GM18870 (cell line): ENCODE measurements at regions not wholly inside any gene's neighbourhood (a gene's known extent, or its start where the extent isn't known, plus 50 kb on each side); places are given as distances from the start of the nearest gene placed in this dataset.

Experiments
- ATAC-seq: cut with Tn5 transposase; IDR thresholded peaks from one replicate; pipeline ENCODE4 v1.9.1; 2021; ENCODE audit warnings: moderate library complexity; ENCODE audit not compliant: unreplicated experiment

DNA sequence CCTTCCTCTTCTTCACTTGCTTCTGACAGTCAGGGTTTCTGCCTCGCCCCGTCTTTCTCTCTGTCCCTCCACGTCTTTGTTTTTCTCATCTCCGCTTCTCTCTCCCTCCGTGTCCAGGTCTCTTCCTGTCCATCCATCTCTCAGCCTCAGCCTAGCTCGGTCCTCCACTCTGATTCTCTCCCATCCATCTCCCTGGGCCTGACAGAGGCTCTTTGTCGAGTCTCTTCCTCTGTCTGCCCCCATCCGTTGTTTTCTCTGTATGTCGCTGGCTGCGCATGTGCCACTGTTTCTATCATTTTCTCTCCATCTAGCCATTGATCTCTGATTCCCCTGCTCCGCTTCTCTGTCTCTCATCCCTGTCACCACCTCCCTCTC, 328.9 kb upstream of the TBX3 start:
- no peak for ATAC-seq

DNA sequence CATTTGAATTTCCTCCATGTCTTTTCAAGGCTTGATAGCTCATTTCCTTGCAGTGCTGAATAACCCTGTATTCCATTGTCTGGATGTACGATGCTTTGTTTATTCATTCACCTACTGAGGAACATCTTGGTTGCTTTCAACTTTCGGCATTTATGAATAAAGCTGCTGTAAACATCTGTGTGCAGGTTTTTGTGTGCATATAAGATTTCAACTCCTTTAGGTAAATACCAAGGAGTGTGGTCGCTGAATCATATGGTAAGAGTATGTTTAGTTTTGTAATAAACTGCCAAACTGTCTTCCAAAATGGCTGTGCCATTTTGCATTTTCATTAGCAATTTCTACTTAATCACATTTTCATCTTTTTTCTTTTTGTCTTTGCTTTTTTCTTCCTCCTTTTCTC, 327.7 kb upstream of the TBX3 start:
- no peak for ATAC-seq

DNA sequence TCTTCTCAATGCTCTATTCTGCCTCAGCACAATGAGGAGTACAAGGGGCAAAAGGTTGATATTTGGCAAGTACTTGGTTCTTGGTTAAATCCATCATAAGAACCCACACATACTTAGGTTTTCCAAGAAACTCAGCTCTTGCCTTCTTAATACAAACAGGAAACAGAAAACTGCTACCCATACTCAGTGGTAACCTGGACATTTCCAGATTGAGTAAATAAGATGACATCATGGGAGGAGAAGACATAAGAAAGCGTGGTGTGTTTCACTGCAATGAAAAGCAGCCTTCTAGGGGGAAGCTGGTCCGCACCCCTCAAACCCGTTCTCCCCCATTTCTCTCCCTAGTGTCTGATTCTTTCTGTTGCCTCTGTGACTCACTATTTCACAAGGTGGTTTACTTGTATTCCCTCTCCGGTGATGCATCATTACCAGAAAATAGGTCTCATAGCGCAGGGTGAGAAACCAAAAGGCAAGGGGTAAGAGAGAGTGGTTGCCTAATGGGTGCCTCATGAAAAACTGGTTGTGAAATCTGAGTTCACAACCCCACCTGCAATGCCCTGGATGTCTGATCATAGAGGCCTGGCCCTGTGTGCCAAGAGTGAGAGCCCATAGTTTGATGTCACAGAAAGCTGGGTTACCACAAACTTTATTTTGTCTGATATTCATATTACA, 326.5 kb upstream of the TBX3 start:
- ATAC-seq = no peak

DNA sequence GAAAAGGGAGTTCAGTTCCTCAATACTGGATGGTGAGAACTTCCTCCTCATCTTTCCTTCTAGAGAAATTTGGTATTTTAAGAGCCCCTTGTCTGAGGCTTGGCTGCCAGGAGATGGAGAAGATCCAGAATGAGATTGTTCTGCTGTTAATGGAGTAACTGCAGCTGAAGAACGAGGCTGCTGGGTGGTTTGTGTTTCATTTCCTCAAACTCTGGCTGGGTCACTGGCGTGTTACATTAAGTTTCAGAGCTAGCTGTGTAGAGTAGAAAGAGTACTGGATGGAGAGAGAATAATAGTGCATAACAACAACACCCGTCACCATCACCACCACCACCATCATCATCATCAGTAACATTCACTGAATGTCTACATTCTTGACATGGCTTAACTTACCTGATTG, 325.0 kb upstream of the TBX3 start:
- ATAC-seq = peak; percentile 73

DNA sequence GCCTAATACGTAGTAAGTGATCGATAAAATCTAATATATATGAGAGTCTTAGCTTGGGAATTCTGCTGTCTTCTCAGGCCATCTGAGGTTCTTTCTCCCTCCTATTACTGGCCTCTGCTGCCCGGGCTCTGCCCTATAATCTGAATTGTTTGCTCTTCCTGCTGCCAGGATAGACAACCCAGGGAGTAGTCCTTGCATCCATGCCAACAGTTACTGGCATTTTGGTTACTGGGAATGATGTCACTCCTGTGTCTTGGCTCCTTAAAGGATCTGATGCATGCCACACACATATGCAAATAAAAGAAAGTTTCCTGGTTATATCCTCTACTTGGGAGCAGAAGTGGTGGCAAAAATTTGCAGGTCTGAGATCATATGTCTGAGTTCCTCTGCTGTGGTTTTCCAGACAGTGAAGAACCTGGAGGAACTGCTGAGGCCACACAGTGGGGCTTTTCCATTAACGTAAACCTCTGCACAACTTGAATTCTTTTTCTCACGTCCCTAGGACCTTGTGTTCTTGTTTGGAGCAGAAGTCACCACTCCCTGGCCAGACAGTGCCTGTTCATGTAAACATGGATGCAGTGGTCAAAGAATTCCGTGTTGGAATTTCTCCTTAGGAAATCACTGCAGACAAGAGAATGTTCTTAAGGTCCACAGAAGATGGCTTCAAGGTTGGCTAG, 320.6 kb upstream of the TBX3 start:
- ATAC-seq = no peak

DNA sequence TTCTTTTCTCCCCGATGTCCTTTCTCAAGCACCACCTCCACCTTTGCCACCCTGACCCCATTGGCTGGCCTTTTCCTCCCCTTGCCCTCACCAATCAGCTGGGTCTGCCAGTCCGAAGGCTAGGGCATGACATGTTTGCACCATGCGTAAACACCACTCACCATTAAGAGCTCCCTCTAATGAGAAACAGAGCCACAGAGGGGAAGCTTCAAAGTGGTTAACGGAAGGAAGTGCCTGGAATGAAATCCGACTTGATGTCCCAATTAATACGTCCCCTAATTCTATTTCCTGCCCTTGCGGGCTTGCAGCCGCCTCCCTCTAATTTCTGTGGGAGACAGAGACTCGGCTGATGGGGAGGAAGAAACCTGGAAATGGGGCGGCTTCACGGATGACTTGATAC, 318.5 kb upstream of the TBX3 start:
- ATAC-seq = no peak

DNA sequence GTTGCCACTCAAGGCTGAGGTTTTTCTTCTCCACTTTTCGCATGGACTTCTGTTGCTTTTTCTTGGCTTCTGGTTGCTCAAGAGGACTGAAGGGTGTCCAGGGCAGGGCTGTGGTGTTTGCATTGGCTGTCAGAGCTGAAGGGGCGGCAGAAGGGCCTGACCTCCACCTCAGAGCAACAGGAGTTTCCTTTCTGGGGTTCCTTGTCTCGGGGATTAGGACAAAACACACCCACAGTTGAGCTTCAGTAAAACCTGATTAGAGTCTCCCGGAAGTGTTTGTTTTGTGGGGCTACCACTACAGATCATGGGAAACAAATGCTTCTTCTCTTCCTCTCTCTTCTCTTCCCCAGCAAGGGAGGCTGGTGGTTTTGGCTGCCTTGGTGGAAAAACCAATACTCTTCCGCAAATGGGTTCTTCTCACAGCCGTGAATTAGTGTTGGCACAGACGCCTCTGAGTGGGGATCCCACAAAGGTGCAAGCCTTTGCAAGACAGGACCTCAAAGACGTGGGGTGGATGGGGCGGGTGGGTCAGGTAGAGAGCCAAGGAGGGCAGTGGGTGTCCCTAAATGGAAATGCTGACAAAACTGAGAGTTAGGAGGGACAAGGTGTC, 317.7 kb upstream of the TBX3 start:
- ATAC-seq = no peak

DNA sequence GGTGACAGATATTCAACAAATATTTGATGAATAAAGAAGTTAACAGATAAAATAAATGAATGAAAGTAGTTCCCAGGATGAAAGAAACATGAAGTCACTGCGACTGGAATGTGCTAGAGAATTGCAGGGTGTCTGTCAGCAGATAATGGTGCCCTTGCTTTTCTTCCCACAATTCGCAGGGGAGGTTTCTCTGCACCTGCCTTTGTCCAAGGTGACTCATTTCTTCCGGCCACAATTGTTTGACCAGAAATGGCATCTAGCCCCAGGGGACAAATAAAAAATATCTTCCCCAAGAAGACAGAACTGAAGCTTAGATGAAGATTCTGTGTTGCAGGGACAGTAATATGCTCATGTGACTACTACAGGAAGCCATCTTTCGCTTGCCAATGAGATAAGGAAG, 316.1 kb upstream of the TBX3 start:
- ATAC-seq = no peak

DNA sequence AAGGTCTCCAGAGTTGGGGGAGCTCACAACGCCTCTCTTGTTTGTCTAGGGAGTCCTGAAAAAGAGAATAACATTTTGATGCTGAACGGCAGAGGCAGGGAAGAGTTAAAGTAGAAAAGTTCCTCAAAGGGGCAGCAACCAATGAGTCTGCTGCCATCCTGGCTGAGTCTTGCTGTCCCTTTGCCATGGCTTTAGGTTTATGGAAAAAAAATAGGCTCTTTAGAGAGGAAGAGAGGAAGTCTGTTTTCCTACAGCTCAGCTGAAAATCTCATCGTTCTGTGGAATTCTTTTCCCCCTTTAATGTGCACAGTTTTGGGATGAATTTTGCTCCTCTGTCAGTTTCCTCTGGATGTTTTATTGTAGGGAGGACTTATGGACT, 314.8 kb upstream of the TBX3 start:
- no peak for ATAC-seq

DNA sequence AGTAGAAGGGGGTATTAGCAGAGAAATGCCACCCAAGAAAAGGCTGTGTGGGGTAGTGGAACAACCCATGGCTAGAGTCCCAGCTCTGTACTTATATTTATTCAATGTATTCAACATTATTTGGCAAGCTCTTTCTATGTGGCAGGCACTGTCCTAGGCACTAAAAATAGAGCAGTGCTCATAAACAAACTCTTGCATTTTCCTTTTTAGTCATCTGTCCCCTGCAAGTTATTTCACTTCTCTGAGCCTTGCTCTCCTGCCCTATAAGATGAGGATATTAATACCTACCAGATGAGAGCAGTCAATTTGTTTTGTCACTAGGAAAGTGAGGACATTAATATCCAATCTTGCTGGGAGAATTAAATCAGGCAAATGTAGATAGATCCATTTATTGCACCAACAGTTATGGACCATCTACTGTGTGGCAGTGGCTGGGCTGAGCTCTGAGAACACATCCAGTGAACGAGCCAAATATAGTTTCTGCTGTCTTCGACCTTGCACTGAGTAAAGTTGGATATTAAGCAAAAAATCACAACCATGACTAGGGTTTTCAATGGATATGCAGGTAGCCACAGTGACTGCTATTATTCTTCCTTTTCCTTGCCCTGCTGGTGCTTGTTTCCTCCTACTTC, 314.3 kb upstream of the TBX3 start:
- ATAC-seq = no peak

DNA sequence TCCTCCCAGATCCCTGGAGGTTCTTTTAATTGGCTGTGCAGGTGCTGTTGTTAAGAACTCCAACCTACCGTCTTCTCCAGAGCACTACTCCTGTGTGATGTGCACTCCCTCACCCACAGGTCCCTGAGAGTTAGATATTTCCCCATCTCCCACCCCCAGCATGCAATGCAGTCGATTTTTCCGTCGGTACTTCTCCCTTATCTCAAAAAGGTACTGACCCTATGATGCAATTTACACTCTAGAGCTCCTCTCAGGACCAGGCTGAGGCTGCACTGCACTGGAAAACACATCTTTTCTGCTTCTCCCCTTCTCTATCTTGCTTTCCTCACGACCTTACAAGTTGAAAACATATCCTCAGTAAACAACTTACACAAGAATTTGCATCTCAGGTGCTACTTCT, 312.4 kb upstream of the TBX3 start:
- no peak for ATAC-seq

DNA sequence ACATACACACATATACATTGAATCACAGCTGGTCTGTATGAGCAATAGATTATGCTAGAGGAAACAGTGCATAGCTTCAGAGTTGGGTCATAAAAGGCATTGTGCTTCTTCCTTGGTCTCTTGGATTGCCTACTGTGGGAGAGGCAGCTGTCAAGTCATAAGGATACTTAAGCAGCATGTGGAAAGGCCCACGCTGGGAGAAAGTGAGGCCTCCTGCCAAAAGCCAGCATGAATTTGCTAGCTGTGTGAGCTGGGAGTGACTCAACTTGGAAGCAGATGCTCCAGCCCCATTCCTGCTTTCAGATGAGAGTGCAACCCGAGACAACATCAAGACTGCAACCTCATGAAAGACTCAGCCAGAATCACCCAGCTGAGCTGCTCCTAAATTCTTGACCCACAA, 311.9 kb upstream of the TBX3 start:
- ATAC-seq = no peak

DNA sequence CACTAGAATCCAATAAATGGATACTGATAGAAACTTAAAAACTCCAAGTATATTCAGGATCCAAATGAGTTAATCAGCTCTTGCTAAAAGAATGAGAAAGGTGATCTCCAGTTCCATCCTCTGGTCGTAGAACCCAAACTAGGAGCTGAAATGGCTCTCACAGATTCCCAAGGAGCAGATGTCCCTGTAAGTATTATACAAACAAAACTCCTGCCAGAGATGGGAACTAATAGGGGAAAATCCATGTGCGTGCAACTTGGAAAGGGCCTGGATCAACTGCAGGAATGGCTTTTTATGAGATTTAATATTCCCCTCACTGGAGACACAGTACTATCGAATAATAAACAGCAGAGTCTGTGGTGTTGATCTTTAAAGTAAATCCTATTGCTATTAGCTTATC, 309.2 kb upstream of the TBX3 start:
- no peak for ATAC-seq

DNA sequence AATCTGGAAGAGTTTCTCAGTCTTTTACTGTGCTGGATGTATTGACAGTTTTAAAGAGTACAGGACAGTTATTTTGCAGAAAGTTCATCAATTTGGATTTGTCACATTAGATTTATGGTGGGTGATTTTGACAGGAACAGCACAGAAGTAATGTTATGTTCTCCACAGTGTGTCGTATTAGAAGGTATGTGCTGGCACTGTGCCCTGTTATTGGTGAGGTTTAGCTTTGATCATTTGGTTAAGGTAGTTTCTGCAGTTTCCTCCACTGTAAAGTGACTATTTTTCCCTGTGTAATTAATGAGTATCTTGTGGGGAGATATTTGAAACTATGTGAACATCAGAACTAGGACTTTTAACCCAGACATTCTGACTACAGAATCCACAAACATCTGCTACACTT, 308.5 kb upstream of the TBX3 start:
- no peak for ATAC-seq

DNA sequence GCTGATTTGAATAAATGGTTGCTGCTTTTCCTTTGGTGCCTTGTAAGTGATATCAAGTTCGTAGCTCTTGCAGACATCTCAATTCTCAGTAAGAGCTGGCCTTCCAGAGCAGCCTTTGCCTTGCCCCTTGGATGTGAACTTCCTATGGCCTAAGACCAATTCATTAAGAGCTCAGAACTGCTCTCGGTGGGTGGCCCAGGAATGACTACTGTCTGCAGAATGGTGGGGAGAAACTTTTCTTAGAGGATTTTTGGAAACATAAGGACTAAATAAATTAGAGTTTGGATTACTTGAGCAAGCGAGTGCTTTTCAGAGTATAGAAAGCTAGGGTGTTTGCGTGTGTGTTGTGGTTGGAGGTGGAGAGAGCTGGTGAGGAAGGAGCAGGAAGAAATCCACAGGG, 306.4 kb upstream of the TBX3 start:
- ATAC-seq = no peak

DNA sequence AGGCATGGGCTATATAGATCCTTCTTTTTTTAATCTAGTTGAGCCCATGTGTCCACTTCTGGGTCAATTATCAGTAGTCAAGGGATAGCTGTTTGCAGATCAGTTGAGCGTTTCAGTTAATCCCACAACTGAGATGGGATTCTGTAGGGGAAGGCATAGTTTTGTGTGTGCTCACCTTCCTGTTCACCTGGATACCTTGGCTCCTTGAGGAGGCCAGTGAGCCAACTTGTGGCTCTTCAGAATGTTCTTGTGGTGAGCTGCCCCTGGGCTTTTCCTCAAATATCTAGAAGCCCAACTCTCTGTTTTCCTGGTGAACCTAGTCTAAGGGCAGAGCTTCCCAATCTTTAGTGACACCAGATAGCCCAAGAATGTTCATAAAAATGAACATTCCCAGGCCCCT, 302.9 kb upstream of the TBX3 start:
- no peak for ATAC-seq

DNA sequence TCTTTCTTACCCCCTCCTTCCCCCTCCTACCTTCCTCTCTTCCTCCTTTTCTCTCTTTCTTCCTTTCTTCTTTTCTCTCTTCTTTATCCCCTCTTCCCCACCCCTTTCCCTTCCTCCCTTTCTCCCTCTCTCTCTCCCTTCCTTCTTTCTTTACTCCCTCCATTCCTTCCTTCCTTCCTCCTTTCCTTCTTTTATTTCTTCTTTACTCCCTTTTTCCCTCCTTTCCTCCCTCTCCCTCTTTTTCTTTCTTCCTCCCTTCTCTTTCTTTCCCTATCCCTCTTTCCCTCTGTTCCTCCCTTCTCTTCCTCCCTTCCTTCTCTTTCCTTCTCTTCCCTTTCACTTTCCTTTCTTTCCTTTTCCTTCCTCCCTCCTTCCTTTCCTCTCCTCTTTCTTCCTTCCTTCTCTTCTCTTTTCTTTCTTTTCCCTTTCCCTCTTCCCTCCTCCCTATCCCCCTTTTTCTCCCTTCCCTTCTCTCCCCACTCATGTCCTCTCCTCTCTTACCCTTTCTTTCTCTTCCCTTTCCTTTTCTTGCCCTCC, 302.3 kb upstream of the TBX3 start:
- no peak for ATAC-seq

DNA sequence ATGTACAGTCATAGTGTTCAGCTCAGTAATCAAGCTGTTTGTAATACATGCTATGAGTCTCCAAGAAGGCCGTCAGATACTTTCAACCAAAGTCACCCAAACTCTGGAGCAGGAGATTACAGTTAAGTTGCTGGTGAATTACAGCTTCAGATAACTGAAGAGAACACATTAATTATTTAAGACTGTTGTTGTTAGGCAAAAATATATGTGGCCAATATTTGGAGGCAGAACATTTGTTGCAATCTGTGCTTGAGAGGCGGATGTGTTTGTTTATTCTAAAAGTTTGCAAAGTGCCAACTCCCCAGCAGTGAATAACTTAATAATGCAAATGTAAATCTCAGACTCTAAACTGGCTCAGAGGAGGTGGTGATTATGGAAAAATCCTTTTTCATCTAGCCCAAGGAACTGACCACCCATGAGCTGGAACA, 300.7 kb upstream of the TBX3 start:
- no peak for ATAC-seq

DNA sequence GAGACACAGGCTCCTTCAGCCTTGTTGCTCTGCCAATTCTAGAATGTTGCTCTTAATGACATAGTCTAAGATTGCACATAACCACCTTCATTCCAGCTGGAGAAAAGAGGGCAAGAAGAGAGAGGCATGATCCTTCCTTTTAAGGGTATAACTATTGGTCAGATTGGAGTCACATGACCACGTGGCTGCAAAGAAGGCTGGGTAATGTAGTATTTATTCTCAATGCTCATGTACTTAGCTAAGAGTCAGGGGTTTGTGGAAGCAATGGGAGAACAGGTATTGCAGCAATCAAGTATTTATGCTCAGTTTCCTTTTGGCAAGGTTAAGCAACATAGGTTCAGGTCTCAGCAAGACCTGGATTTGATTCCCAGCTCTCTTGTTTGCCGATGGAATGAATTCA, 298.8 kb upstream of the TBX3 start:
- ATAC-seq = no peak

DNA sequence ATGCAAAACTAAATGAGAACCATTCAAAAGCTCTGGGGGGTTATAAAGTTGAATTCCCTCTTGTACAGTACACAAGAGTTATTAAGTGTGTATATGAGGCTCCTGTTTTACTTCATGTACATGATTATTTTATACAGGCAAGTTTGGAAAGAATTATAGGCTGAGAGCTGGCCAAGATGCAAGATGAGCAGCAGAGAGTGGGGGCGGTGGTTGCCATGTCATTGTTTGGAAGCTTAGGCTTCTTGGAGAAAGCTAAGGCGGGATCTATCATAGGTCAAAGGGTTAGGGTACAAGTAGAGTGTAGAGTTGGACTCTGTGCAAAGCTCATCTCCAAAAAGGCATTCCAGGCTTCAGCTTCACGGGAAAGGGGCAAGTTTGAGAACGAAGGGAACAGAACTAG, 297.1 kb upstream of the TBX3 start:
- no peak for ATAC-seq

DNA sequence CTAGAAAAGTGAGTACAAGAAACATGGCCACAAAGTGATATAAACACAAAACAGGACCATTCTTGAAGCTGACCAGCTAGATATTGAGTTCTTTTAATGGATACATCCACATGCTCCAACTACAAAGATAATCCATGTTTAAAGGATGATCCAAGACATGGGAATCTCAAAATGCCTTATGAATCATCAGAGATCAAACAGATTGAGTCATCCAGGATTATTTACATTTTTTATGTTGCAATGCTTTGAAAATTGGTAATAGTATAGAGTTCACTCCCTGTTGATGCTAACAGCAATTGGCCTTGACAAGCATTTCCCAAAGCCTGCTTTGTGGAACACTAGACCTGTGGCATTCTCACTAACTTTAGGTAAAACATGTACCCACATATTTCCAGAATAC, 293.0 kb upstream of the TBX3 start:
- no peak for ATAC-seq

DNA sequence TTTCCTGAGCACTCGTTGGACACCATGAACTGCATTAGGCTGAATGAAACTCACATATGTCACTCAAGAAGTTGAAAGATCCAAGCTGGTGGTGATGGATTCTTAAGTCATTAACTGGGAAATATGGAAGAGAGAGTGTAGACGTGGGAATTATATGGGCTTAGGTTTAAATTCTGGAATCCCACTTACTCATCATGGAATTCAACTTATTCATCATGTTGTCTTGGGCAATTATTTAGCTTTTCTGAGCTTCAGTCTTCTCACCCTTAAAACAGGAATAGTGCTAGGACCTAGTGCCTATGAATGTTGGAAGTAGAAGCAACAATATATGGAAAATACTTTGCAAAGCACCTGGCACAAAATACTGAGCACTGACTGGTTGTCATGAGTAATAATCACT, 292.4 kb upstream of the TBX3 start:
- no peak for ATAC-seq
